Peyer's patch (tissue), 4 donors: ENCODE measurements at regions not wholly inside any gene's neighbourhood (a gene's known extent, or its start where the extent isn't known, plus 50 kb on each side); places are given as distances from the start of the nearest gene placed in this dataset.

Experiments
- CTCF ChIP-seq, 6 experiments: fragments of 450-650 bp in 4 of 6; fragments of 200-600 bp in 2 of 6; sonication (generic) in 1 of 6; IDR thresholded peaks; one replicate each; pipeline ENCODE4 v1.5.1; 2017 to 2019; ENCODE audit warnings: antibody characterized with exemption in 6 of 6, mild to moderate bottlenecking in 3 of 6, moderate library complexity in 1 of 6
- POLR2A ChIP-seq, 2 donors: fragments of 450-650 bp; IDR thresholded peaks; one replicate each; pipeline ENCODE4 v1.5.1; 2017; ENCODE audit warnings: antibody characterized with exemption in 2 of 2, mild to moderate bottlenecking in 2 of 2, moderate library complexity in 2 of 2

DNA sequence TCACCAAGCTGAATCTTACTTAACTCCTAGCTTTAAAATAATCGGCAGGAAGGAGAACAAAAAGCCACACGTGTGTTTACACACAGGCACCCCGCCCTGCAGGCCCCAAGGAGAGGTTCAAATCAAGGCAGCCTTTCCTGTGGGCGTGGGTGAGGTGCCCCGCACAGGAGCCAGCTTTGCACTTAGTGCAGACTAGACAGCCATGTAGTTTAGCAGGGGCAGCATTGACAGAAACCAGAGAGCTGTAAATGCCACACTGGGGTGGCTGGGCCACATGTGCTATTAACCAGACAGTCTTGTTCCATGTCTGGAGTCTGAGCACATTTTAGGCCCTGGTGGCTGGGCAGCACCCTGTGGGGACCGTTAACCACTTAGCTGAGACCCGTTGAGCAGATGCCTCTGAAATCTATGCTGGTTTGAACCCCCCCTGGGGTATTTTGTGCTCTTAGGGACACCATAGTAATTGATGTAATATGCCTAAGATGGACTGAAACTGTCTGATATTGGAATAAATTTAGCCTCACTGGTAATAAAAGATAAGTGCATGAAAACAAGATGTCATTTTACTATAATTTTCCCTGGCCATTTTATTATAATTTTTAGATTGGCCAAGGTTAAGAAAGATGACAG, 106.4 kb upstream of the KCNG1 start:
- TF ChIP-seq CTCF (IDR thresholded peaks at IDR 0.05), result no peak
- no peak for TF ChIP-seq POLR2A (IDR thresholded peaks at IDR 0.05)
